ENCODE measurements at regions not wholly inside any gene's neighbourhood (a gene's known extent, or its start where the extent isn't known, plus 50 kb on each side); places are given as distances from the start of the nearest gene placed in this dataset.

DNA sequence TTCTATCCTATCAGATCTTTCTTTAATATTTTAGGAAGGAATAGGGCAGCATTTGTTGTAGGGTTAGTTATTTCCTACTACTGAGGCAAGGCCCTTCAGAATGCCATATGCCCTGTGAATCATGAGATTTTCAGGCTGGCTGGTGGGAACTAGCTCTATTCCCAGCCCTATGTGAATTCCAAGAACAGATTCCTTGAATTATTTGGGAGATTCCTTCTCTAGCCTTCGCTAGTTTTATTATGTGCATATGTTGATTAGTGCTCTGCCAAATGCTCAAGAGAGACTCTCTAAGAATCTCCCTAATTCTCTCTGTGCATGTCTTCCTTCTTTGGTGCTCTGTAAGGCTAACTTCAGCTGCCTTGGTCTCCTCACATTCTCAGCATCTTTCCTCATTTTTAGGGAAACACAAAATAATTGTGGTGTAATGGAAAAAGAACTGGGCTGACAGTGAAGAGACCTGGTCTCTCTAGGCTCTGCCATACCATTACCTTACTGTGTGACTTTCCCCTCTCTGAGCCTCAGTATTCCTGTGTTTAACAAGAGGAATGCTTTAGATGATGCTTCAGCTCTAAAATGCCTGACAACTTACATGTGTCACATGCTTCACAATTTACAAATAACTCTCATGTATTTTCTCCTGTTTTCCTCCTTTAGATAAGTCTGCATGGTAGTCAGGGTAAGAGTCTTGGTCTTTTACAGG lies 79.7 kb downstream of the VMA21 start:
- no peak for DNase-seq

GRCh38 chrX:151478058-151478457 lies 81.1 kb downstream of the VMA21 start:
- DNase-seq = no peak

- DNase-seq = no peak
Measured at GRCh38 chrX:151488677-151489076, 74.8 kb upstream of the PASD1 start.

GRCh38 chrX:151505796-151506195 lies 57.7 kb upstream of the PASD1 start:
- peak; percentile 16 for DNase-seq

DNA sequence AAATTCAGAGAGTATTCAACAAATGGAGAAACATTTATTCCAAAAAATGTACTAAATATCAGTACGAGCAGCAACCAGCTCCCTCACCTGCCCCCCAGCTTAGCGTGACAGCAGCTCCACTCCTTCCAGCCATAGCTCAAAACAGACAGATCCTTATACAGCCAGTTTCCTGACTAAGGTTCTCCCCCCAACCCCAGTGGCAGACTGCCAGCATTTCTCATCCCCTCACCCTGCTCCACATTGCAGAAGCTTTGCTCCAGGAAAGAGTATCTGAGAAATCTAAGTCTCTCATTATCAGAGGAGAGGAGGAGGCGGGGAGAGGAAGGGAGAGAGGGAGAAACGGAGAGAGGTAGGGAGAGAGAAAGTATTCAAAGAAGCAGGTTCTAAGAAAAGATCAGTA lies 53.3 kb upstream of the PASD1 start:
- DNase-seq = no peak

- DNase-seq = no peak
Measured at GRCh38 chrX:151513472-151513871, 50.0 kb upstream of the PASD1 start.
